Neural progenitor cell (in vitro differentiated cells): ENCODE measurements at regions not wholly inside any gene's neighbourhood (a gene's known extent, or its start where the extent isn't known, plus 50 kb on each side); places are given as distances from the start of the nearest gene placed in this dataset.

Experiments used
- CTCF ChIP-seq: fragments of 200-600 bp; sonication (generic); IDR thresholded peaks from 2 replicates; pipeline ENCODE4 v1.5.1; 2017; ENCODE audit warnings: antibody characterized with exemption, mild to moderate bottlenecking
- EZH2 ChIP-seq: fragments of 200-600 bp; sonication (generic); IDR thresholded peaks from 2 replicates; pipeline ENCODE4 v1.6.1; 2017; ENCODE audit warnings: antibody characterized with exemption, mild to moderate bottlenecking, moderate library complexity
- EZH2phosphoT487 ChIP-seq: fragments of 200-600 bp; sonication (generic); IDR thresholded peaks from 2 replicates; pipeline ENCODE4 v1.6.1; 2017; ENCODE audit warnings: antibody characterized with exemption

- no peak for TF ChIP-seq CTCF
- TF ChIP-seq EZH2 = no peak
- TF ChIP-seq EZH2phosphoT487 = no peak
Observed at GRCh38 chr12:22924391-22924790, 299.4 kb downstream of the ETNK1 start.
